Umbilical cord (tissue), 1 donor: ENCODE measurements at regions not wholly inside any gene's neighbourhood (a gene's known extent, or its start where the extent isn't known, plus 50 kb on each side); places are given as distances from the start of the nearest gene placed in this dataset.

Experiments
- DNase-seq: peaks from one replicate; pipeline ENCODE4 v3.0.0-alpha.2; 2015; ENCODE audit warnings: low spot score

DNA sequence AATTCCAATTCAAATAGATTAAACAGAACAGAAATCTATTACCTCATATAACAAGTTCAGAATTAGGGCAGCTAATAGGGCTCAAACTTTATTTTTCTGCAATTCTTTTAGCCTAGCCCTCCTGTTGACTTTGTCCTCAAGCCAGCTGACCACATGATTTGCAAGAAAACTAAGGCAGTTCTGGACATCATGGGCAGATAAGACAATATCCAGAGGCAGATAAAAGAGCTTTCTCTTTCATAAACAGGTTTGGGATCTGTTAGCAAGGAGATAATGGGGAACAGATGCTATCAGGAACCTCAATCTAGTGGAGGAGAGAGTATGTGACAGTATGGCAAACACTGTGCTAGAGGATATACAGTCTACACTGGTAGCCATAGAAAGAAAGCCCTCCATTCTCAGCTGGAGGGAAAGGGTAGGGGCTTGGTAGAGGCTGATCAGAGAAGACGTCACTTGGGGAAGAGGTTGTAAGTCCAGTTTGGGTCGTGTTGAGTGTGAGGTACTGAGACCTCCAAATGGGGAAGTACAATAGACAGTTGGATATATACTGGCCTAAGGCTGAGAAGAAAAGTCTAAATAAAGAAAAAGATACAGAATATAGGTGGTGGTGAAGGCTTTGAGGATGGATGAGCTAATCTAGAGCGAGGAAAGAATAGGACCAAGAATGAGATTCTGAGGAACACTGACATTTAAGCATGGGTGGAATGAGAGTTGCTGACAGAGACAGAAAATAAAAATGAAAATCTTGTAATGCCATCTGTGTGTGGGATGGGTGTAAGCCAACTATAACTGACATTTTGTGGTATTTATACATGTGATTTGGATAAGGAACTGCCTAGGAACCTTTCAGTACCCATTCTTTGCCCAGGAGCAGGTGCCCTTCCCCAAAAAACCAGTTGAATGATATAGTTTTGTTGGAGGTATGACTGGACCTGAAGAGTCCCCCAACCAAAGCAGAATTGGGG is 67.4 kb downstream of the CYB561 start:
- DNase-seq: no peak

DNA sequence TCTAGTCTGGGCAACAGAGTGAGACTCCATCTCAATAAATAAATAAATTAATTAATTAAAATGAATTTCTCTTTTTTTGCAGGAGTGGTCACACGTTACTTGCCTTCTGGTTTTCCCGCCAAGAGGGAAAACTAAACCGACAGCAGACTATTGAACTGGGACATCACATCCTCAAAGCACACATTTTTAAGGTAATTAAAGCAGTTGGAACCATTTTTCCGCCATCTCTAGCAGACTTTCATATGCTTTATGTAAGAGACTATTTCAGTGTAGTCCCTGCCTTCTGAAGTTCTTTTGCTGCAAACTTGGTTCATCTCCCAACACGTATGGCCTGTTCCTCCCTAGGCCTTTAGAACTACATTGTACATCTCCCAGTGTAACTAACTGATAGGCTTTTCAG is 66.5 kb downstream of the CYB561 start:
- DNase-seq: no peak

GRCh38 chr17:63381101-63381729 is 64.9 kb downstream of the CYB561 start:
- DNase-seq: peak; percentile 91

DNA sequence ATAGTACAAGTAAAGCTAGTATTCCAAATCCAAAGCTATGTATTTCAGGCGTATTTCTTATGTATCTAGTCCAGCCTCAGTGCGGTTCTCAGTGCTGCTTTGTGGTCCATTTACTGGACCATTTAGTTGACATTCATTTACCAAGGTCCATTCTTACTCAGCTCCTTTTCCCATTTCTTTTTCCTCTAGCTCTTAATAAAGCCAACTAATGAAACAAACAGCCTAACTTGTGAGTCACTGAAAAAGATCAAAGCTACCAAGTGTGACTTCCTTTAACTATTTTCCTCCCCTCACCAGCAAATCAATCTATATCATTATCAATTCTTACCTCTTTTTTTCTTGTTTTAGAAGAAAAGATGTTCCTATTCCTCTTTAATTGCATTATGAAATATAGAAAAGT is 64.0 kb downstream of the CYB561 start:
- no peak for DNase-seq
